DMS79 (cell line): ENCODE measurements at regions not wholly inside any gene's neighbourhood (a gene's known extent, or its start where the extent isn't known, plus 50 kb on each side); places are given as distances from the start of the nearest gene placed in this dataset.

Source experiments
- DNase-seq: peaks from one replicate; lab custom pipeline; 2025; lab: John Stamatoyannopoulos, UW

DNA sequence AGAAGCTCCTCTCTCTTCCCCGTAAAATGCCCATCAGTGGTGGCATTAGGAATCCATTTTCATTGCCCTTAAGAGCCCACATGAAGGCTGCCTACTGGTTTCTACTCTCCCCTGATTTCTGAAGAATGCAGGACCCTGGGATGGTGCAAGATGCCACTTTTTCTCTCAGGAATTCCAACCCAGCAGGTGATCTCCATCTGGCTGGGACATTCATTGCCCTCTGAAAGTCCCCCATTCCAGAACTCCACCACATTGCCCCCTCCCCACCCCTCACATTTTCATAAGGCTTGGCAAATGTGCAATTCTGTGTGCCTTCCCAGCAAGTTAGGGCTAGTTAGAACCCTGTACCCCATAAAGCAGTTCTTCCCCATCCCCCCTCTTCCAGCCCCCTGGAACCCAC, 88.0 kb downstream of the BANF2 start:
- DNase-seq = no peak

- DNase-seq = no peak
Observed at GRCh38 chr20:17786221-17786718, 86.5 kb downstream of the BANF2 start.
